Superior temporal gyrus (tissue), 1 donor: ENCODE measurements at regions not wholly inside any gene's neighbourhood (a gene's known extent, or its start where the extent isn't known, plus 50 kb on each side); places are given as distances from the start of the nearest gene placed in this dataset.

Experiments
- DNase-seq: peaks from one replicate; pipeline ENCODE4 v3.0.0-alpha.2; 2016; ENCODE audit errors: extremely low spot score

GRCh38 chr4:1496116-1496642 is 89.9 kb upstream of the NKX1-1 start:
- no peak for DNase-seq

DNA sequence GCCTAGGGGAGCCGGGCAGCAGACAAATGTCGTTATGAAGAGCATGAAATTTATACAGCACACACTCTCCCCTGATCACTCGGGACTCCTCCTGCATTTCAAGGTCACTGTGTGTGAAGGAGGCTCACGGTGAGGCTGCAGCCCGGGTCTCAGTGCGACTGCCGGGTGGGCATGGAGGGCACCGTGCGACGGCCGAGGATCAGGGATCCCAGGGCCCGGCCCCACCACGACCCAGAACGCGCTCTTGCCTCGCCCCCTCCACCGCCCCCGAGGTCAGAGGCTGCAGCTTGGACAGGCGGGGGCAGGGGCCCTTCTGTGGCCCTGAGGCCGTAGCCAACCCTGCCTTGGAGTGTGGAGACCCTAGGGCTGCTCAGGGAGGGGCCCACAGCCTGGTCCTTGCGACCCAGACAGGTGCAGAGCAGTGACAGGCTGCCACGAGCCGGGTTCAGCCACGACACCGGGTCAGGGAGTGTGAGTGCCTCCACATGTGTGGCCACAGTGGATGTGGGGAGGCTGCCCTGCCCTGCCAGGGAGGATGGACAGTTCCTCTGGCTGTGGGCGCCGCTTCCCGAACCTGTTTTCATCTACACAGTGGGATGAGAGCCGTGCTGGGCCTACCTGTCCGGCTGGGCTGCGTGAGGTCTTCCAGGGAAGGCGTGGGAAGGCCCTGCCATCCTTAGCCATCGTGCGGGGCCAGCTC is 89.3 kb upstream of the NKX1-1 start:
- DNase-seq: no peak

GRCh38 chr4:1494416-1495315 is 88.4 kb upstream of the NKX1-1 start:
- no peak for DNase-seq

DNA sequence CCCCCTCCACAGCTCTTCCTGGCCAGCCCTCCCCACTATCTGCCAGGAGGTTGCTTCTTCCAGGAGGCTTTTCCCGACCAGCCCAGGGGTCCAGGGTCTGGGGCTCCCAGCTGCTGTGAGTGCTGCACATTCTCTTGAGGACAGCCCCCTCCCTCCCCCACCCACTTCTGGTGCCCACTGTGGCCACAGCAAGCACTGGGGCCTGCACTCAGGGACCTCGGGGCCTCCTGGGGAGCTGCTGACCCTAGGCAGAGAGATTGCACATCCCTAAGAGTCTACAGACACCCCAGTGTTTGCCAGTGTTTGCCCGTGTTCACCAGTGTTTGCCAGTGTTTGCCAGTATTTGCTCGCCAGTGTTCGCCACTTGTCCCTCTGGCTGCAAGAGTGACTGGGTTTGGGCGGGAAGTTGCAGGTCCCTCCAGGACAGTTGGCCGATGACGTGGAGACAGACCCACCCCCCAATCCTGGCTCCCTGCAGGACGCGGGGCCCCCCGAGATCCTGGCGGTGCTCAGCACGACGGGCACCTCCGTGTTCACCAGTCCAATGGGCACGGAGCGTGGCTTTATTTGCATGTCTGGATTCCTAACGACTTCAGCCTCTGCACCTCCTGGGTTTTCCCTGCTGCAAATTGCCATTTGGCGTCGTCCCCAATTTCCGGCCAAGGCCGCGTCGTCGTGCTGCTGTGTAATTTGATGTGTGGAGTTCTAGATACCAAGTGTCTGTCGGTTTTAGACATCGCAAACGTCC is 87.5 kb upstream of the NKX1-1 start:
- DNase-seq: no peak

DNA sequence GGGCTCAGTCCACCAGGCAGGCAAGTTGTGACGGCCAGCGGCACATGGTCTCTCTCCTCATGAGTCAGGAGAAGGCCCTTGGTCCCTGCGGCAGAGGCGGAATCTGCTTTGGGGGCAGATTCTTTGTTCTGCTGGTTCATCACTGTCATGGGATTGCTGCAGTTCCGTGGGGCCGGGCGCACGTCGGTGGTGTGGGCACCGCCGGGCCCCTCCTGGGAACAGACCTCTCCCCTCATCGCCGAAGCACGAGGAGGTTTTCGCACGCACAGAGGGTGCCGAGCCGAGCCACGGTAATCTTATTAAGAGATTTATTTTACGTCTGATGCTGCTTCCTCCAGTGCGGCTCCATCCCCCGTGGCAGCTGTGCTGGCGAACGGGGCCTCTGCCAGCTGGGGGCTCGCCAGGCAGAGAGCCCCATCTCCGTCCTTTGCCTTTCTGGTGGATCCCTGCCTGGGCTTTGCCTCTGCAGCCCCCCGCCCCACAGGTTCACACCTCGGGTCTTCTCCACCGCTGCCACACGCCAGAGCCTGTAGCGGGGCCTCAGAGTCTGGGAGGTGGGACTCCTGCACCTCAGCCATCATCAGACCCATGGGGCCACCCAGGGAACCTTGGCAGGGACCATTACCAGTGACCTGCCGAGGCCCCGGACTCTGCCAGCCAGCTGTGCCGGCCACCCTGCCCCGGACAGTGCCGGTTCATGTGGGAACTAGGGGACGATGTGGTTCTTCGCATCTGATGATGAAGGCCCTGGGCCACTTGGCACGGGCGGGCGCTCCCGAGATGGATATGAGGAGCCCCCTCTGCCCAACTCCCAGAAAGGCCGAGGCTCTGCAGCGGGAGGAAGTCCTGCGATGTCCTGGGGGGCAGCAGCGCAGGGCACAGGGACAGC is 86.7 kb upstream of the NKX1-1 start:
- DNase-seq: no peak

DNA sequence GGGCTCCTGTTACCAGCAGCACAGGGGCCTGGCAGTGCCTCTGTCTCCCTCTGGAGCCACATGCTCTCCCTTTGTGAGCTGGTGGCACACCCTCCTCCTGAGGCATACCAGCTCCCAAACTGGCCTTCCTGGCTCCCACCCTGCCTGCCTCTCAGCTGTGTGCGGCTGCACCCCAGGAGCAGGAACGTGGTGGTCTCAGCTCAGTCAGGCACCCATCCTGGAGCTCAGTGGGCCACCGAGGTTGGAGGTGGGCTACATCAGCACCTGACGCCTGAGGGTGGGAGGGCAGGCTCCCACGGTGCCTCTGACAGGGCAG is 85.9 kb upstream of the NKX1-1 start:
- no peak for DNase-seq

DNA sequence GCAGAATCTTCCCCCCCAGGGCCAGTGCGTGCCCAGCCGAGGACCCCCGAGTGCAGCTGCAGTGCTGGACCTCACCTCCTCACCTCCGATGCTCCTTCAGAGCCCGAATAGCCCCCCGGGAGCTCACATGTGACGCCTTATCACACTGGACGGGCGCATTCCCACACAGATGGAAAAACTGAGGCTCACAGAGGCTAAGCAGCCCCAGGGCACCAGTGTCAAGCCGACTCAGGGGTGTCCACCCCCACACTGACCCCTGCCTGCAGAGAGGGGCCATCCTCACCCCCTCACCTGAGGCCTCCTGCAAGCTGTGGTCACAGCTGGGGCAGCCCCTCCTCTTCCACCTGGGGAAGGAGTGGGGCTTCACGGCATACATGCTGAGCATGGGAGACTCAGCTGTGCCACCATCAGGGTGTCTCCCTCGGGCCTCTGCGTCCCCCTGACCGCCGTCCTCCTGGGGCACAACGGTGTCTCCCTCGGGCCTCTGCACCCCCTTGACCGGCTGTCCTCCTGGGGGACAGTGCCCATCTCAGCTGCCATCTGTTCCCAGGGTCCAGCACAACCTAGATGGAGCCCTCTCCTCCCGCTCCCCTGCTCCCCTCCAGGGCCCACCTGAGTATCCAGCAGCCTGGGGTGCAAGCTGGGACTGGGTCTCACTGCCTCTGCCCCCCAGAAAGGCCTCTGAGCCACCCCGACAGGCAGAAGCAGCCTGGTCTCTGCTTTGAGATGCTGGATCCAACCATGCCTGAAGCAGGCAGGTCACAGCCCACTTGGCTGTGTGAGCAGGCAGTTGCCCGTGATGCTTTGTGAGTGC is 85.3 kb upstream of the NKX1-1 start:
- no peak for DNase-seq

DNA sequence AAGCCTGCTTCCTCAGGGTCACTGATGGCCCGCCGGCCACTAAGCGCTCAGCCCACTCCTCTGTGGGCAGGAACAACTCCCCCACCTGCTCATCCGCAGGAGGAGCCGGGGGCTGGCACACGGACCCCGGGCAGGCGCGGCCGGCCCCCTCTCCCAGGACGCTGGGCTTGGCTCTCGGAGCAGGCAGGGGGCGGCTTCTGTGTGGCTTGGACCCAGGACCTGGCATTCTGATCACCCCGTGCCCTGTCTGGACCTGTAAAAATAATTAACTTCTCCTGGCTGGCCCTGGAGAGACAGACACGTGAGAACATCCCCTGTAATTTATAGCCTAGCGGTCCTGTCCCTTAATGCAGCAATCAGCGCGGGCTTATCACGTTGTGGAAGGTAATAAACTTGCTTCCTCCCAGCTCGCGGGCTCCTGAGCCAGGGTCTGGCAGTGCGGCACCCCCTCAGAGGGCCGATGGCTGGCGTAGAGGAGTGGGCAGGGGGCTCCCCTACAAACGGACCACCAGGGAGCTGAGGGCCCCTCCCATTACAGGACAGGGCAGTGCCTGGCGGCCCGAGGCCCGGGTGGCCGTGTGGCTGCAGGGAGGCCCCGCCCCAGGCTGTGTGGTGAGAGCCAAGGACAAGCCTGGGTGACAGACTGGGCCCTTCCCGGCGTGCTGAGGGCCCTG is 84.5 kb upstream of the NKX1-1 start:
- DNase-seq: no peak

- DNase-seq: no peak
Measured at GRCh38 chr4:1490011-1490653, 83.9 kb upstream of the NKX1-1 start.

DNA sequence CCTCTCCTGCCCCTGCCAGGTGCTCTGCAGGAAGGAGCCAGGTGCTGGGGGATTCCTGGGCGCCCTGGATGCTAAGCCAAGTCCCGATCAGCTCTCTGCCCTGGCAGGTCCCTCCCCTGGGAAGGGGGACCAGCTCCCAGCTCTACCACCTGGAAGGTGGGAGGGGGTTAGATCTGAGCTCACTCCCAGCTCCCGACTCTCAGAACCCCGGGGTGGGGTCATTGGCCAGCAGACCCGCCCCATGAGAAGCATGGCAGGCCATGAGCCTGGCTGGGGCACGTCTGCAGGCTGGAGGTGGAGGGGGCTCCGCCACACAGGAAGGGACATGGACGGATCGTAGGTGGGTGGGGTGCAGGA is 83.4 kb upstream of the NKX1-1 start:
- DNase-seq: no peak

GRCh38 chr4:1488831-1489638 is 82.8 kb upstream of the NKX1-1 start:
- no peak for DNase-seq

- no peak for DNase-seq
Measured at GRCh38 chr4:1488357-1488756, 82.1 kb upstream of the NKX1-1 start.

DNA sequence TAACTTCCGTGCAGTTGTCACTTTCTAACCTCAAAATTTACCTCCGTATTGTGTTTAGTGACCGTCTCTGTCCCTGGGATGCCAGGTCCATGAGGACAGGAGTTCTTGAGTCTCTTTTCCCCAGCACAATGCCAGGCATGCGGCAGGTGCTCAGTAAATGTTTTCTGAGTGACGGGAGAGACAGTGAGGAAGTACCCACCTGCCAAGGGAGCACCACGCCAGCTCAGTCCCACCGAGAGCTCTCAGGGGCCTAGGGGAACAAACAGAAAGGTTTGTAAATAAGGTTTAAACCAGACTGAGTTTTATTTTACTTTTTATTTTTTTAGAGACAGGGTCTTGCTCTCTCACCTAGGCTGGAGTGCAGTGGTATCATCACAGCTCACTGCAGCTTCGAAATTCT is 81.5 kb upstream of the NKX1-1 start:
- DNase-seq: no peak

DNA sequence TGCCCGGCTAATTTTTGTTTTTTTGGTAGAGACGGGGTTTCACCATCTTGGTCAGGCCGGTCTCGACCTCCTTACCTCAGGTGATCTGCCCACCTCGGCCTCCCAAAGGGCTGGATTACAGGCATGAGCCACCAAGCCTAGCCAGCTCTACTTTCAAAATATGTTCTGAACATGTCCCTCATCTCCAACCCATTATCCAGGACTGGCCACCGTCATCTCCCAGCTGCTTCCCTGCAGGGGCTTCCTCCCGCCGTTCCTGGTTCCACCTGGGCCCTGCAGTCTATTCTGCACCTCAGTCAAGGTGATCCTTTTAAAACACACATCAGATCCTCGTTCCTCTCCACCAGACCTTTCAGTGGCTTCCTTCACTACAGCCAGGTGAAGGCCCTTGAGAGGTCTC is 80.9 kb upstream of the NKX1-1 start:
- no peak for DNase-seq

- DNase-seq: no peak
Measured at GRCh38 chr4:1485280-1485679, 79.0 kb upstream of the NKX1-1 start.

DNA sequence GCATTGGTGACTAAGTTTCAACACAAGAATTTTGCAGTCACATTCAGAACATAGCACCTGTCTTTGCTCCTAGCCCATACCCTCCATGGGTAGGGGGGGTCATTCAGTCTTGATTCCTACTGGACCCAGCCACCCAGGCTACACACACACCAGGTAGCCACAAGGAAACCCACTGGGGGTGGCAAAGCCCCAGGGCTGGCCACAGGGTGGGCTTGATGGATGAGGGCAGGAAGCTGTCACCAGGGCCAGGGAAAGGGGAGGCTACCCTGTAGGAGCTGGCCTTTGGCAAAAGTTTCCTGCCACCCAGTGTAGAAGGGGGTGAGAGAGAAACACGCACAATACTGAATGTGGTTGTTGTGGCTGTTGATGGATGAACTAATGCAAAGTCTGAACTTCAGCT is 74.5 kb upstream of the NKX1-1 start:
- no peak for DNase-seq

DNA sequence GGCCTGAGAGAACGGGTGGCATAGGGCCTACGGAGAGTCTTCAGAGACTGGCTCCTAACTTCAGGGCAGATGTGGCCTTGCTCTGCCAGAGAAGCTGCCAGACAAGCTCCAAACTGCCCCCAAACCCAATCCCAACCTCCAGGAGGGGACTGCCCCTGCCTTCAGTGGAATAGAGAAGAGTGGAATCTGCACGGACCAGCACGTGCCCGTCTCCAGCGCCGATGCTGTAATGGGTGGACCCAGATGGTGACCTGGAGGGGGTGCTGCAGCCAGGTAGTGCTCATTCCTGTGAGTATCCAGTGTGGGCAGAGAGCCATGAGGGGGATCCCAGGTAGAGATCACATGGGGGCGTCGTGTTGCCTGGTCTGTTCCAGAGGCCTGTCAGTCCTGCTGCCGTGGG is 73.2 kb upstream of the NKX1-1 start:
- no peak for DNase-seq

DNA sequence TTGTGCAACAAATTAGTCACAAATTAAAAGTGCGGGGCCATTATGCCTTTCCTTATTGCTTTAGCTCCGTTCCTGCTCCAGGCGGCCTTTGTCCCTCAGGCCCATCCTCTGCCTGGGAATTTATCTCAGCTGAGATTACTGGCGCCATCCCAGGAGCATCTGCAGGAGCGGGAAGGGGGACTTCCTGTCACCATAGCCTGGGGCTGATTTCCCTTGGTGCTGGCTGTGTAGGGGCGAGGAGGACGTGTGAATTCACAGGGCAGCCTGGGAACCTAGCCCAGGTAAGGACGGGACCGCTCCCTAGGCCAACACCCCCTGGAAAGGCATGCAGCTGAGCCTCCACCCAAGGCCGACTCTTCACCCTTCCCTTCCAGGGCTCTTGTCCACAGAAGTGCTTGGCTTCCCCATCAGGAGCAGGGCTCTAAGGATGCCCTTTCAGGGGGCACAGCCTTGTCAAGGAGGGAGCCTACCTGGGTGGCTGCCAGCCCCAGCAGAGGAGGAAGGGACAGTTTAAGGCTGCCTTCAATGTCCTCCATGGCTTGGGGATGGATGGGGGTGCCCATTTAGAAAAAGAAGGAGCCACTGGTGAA is 72.6 kb upstream of the NKX1-1 start:
- DNase-seq: no peak
